ENCODE measurements at regions not wholly inside any gene's neighbourhood (a gene's known extent, or its start where the extent isn't known, plus 50 kb on each side); places are given as distances from the start of the nearest gene placed in this dataset.
"Not testable (repeated sequence)": the region's sequence is repeated elsewhere in the genome, so short reads cannot be mapped to it uniquely, and the experiment has no call there.

GRCh38 chr15:89030311-89030710 lies 57.9 kb upstream of the ABHD2 start:
- no peak for TF ChIP-seq MAX (IDR thresholded peaks at IDR 0.05; ENCODE audit: low read depth, low read length)
- no peak for TF ChIP-seq MYC (IDR thresholded peaks at IDR 0.05; ENCODE audit: low read depth, low read length)
- no peak overlapping the region for H3K4me3 ChIP-seq (ENCODE audit: low read depth, low read length)
- DNase-seq (ENCODE audit: low read depth): no peak

- DNase-seq (ENCODE audit: low read depth): not testable (repeated sequence)
Observed at GRCh38 chr15:89031637-89032285, 56.5 kb upstream of the ABHD2 start.

GRCh38 chr15:89034305-89034704 lies 54.0 kb upstream of the ABHD2 start:
- peak; percentile 35 for DNase-seq (ENCODE audit: low read depth)
- TF ChIP-seq POLR2A (IDR thresholded peaks at IDR 0.05; ENCODE audit: extremely low read depth, insufficient read length) (no peak), MAX (IDR thresholded peaks at IDR 0.05; ENCODE audit: low read depth, low read length) (no peak), CTCF (IDR thresholded peaks at IDR 0.05; ENCODE audit: low read depth, low read length) (peak; percentile 34), MYC (IDR thresholded peaks at IDR 0.05; ENCODE audit: low read depth, low read length) (no peak)
- H3K4me3 ChIP-seq (ENCODE audit: low read depth, low read length): no peak overlapping the region

More at GRCh38 chr15:89031637-89032285, 56.5 kb upstream of the ABHD2 start:
- H3K4me3 ChIP-seq (ENCODE audit: low read depth, low read length): not testable (repeated sequence)

GRCh38 chr15:89035150-89035549 lies 53.1 kb upstream of the ABHD2 start:
- no peak for DNase-seq (ENCODE audit: low read depth)
- H3K4me3 ChIP-seq (ENCODE audit: low read depth, low read length): no peak overlapping the region
- TF ChIP-seq MAX (IDR thresholded peaks at IDR 0.05; ENCODE audit: low read depth, low read length) (no peak), CTCF (IDR thresholded peaks at IDR 0.05; ENCODE audit: low read depth, low read length) (no peak), MYC (IDR thresholded peaks at IDR 0.05; ENCODE audit: low read depth, low read length) (no peak), POLR2A (IDR thresholded peaks at IDR 0.05; ENCODE audit: extremely low read depth, insufficient read length) (no peak)

- H3K4me3 ChIP-seq (ENCODE audit: low read depth, low read length): no peak overlapping the region
- no peak for TF ChIP-seq MAX (IDR thresholded peaks at IDR 0.05; ENCODE audit: low read depth, low read length)
- TF ChIP-seq CTCF (IDR thresholded peaks at IDR 0.05; ENCODE audit: low read depth, low read length): no peak
- no peak for TF ChIP-seq POLR2A (IDR thresholded peaks at IDR 0.05; ENCODE audit: extremely low read depth, insufficient read length)
- no peak for TF ChIP-seq MYC (IDR thresholded peaks at IDR 0.05; ENCODE audit: low read depth, low read length)
Observed at GRCh38 chr15:89035658-89036057, 52.6 kb upstream of the ABHD2 start.

GRCh38 chr15:89038146-89038545 lies 50.1 kb upstream of the ABHD2 start:
- TF ChIP-seq MAX (IDR thresholded peaks at IDR 0.05; ENCODE audit: low read depth, low read length) (no peak), POLR2A (IDR thresholded peaks at IDR 0.05; ENCODE audit: extremely low read depth, insufficient read length) (no peak), CTCF (IDR thresholded peaks at IDR 0.05; ENCODE audit: low read depth, low read length) (no peak), MYC (IDR thresholded peaks at IDR 0.05; ENCODE audit: low read depth, low read length) (no peak)
- DNase-seq (ENCODE audit: low read depth): no peak
- no peak overlapping the region for H3K4me3 ChIP-seq (ENCODE audit: low read depth, low read length)

More at GRCh38 chr15:89035658-89036057, 52.6 kb upstream of the ABHD2 start:
- no peak for DNase-seq (ENCODE audit: low read depth)
